B cell (primary cell): ENCODE measurements at regions not wholly inside any gene's neighbourhood (a gene's known extent, or its start where the extent isn't known, plus 50 kb on each side); places are given as distances from the start of the nearest gene placed in this dataset.

Source experiments
- ATAC-seq: fragments of 200-7000 bp; cut with Tn5 transposase; one replicate; pipeline ENCODE4 v1.10.0; 2021; ENCODE audit warnings: low read depth, mild to moderate bottlenecking, moderate number of reproducible peaks, moderate library complexity
- CTCF ChIA-PET: fragments of 350-600 bp; sonication (Branson Sonifier 250); formaldehyde crosslinking; loops from one replicate; lab custom pipeline; 2021; ENCODE audit warnings: antibody characterized with exemption, inconsistent platforms; lab: Charles Lee
- POLR2A ChIA-PET: fragments of 350-600 bp; sonication (Branson Sonifier 250); formaldehyde crosslinking; loops from one replicate; lab custom pipeline; 2021; ENCODE audit warnings: antibody characterized with exemption; lab: Charles Lee
- DNase-seq: peaks from one replicate; pipeline ENCODE4 v3.0.0; 2013
- H2AFZ ChIP-seq: 2 replicates; pipeline ENCODE4 v1.6.1; 2012; ENCODE audit warnings: mild to moderate bottlenecking, low read depth, low read length; ENCODE audit not compliant: insufficient read depth, poor library complexity, severe bottlenecking
- H3K27ac ChIP-seq, 2 donors: 1 replicate in 1 of 2; 2 replicates in 1 of 2; pipeline ENCODE4 v1.5.1; 2012 to 2013; ENCODE audit warnings: low read length in 2 of 2, mild to moderate bottlenecking in 2 of 2, moderate library complexity in 1 of 2
- H3K27me3 ChIP-seq, 4 experiments: fragments of 200-600 bp in 1 of 4; sonication (generic) in 1 of 4; replicated peaks in 1 of 4; 1 replicate in 2 of 4; 2 replicates in 2 of 4; pipeline versions ENCODE4 v1.6.1 to v1.7.0; 2013 to 2016; ENCODE audit warnings: low read length in 3 of 4, mild to moderate bottlenecking in 2 of 4, mixed read lengths in 1 of 4, moderate library complexity in 1 of 4; ENCODE audit not compliant: insufficient read depth in 4 of 4, control insufficient read depth in 3 of 4; ENCODE audit errors: control extremely low read depth in 1 of 4
- H3K36me3 ChIP-seq, 2 experiments: replicated peaks in 1 of 2; 1 replicate in 1 of 2; 2 replicates in 1 of 2; pipeline versions ENCODE4 v1.6.1 to v1.7.1; 2013; ENCODE audit warnings: low read length in 1 of 2; ENCODE audit not compliant: insufficient read depth in 2 of 2, control insufficient read depth in 1 of 2; ENCODE audit errors: control extremely low read depth in 1 of 2, extremely low read depth in 1 of 2
- H3K4me1 ChIP-seq, 2 donors: fragments of 200-600 bp in 1 of 2; sonication (generic) in 1 of 2; 1 replicate in 1 of 2; 2 replicates in 1 of 2; pipeline versions ENCODE4 v1.5.1 to v1.6.1; 2013 to 2017; ENCODE audit warnings: low read length in 2 of 2; ENCODE audit not compliant: control insufficient read depth in 2 of 2, insufficient read depth in 2 of 2
- H3K4me2 ChIP-seq: replicated peaks from 2 replicates; pipeline ENCODE3; 2012; ENCODE audit warnings: mild to moderate bottlenecking, low read depth, low read length; ENCODE audit not compliant: poor library complexity, severe bottlenecking
- H3K4me3 ChIP-seq, 5 experiments: fragments of 200-600 bp in 1 of 5; sonication (generic) in 1 of 5; 1 replicate in 3 of 5; 2 replicates in 2 of 5; pipeline versions ENCODE4 v1.5.1 to v1.7.0; 2011 to 2016; ENCODE audit warnings: low read length in 4 of 5, mild to moderate bottlenecking in 4 of 5, low read depth in 2 of 5, control low read depth in 1 of 5, moderate library complexity in 1 of 5; ENCODE audit not compliant: insufficient read depth in 1 of 5; ENCODE audit errors: control extremely low read depth in 1 of 5, extremely low read depth in 1 of 5
- H3K79me2 ChIP-seq: fragments of 200-600 bp; sonication (generic); one replicate; pipeline ENCODE4 v1.6.0; 2016; ENCODE audit warnings: low read length; ENCODE audit not compliant: control insufficient read depth, insufficient read depth
- H3K9ac ChIP-seq: fragments of 200-600 bp; sonication (generic); 2 replicates; pipeline ENCODE4 v1.6.1; 2017; ENCODE audit warnings: mild to moderate bottlenecking, low read length, moderate library complexity
- H3K9me3 ChIP-seq, 3 donors: one replicate each; pipeline versions ENCODE4 v1.6.1 to v1.7.1; 2013; ENCODE audit warnings: low read length in 2 of 3; ENCODE audit not compliant: control insufficient read depth in 2 of 3, insufficient read depth in 1 of 3; ENCODE audit errors: control extremely low read depth in 1 of 3
- H4K20me1 ChIP-seq: 2 replicates; pipeline ENCODE4 v1.6.0; 2012; ENCODE audit warnings: mild to moderate bottlenecking, low read length; ENCODE audit not compliant: insufficient read depth, control insufficient read depth, poor library complexity, severe bottlenecking
- H3K27ac Mint-ChIP-seq: one replicate; pipeline ENCODE4 v1.8.0; 2021; ENCODE audit warnings: mixed read lengths
- H3K27me3 Mint-ChIP-seq: one replicate; pipeline ENCODE4 v1.8.0; 2021; ENCODE audit warnings: mixed read lengths
- H3K4me1 Mint-ChIP-seq: one replicate; pipeline ENCODE4 v1.8.0; 2021; ENCODE audit warnings: mixed read lengths
- H3K4me3 Mint-ChIP-seq: one replicate; pipeline ENCODE4 v1.8.0; 2021; ENCODE audit warnings: mixed read lengths
- H3K9me3 Mint-ChIP-seq: one replicate; pipeline ENCODE4 v1.8.0; 2022; ENCODE audit warnings: mixed read lengths; ENCODE audit not compliant: insufficient read depth
- EZH2 ChIP-seq: IDR thresholded peaks from 2 replicates; pipeline ENCODE4 v1.6.1; 2012; ENCODE audit warnings: borderline replicate concordance, low read depth, mild to moderate bottlenecking, moderate library complexity, low read length; ENCODE audit not compliant: insufficient read depth, poor library complexity, severe bottlenecking
- WGBS: methylation state at CpG from one replicate; pipeline ENCODE4 v1.1.5; 2013; ENCODE audit warnings: missing lambda C conversion rate; ENCODE audit not compliant: insufficient coverage; 5-methylcytosine and 5-hydroxymethylcytosine counted together
- intact Hi-C: fragments of 100-400 bp; cut with micrococcal nuclease; formaldehyde crosslinking; loops from one replicate; pipeline ENCODE4 v1.10.0; 2022
- TF ChIP-seq, protein P1 (sequence below): fragments of 200-600 bp; IDR thresholded peaks from one replicate; pipeline ENCODE4 v1.8.0; 2022; ENCODE audit warnings: antibody characterized with exemption, mild to moderate bottlenecking

DNA sequence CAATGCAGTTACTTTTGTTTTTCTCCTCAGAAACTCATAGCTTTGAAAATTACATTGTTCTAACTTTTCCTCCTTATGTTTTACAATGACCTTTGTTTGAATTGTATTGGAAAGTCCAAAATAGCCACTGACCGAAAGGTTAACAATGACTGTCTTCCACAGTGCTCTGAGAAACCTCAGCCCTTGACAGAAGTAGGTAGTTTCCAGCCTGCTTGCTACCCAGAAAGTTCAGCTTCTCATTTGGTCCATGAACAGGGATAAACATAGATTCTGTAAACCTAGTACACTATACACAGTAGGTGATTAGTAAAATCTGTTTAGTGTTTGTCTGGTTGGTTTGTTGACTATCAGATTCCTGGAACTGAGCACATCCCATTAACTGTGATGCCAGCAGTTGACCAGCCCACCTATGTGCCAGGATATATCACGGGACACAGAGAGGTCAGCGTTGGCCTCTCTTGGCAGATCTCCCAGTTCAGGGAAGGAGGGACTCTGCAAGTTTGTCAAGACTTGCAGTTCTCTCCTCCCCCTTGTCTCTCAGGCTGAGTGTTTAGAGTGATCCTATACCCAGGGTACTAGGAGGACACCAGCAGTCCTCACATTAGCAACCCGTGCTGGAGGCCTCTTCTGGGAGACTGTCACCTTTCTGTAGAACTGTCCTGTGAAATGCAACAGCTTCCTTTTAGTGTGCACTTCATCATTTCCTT, 297.6 kb downstream of the ARHGAP12 start:
- TF ChIP-seq, protein P1, sequence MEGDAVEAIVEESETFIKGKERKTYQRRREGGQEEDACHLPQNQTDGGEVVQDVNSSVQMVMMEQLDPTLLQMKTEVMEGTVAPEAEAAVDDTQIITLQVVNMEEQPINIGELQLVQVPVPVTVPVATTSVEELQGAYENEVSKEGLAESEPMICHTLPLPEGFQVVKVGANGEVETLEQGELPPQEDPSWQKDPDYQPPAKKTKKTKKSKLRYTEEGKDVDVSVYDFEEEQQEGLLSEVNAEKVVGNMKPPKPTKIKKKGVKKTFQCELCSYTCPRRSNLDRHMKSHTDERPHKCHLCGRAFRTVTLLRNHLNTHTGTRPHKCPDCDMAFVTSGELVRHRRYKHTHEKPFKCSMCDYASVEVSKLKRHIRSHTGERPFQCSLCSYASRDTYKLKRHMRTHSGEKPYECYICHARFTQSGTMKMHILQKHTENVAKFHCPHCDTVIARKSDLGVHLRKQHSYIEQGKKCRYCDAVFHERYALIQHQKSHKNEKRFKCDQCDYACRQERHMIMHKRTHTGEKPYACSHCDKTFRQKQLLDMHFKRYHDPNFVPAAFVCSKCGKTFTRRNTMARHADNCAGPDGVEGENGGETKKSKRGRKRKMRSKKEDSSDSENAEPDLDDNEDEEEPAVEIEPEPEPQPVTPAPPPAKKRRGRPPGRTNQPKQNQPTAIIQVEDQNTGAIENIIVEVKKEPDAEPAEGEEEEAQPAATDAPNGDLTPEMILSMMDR, result no peak
- TF ChIP-seq EZH2, result no peak
- H3K9me3 Mint-ChIP-seq, result peaks cover 5% of the 10 kb centered on the region
- H3K4me2 ChIP-seq, result no peak overlapping the region
- peaks cover 2 to 8% (median 3%) of the 10 kb centered on the region in 3 donors for H3K9me3 ChIP-seq
- CTCF ChIA-PET, result no interaction called here
- no peaks in the 10 kb centered on the region for H3K36me3 ChIP-seq
- DNase-seq (no peak), ATAC-seq (no peak)
- H3K79me2 ChIP-seq, result no peaks in the 10 kb centered on the region
- no peak overlapping the region for H3K27ac Mint-ChIP-seq
- 100% methylated on average over 4 of the region's 4 CpGs for WGBS
- no peaks in the 10 kb centered on the region for H3K27me3 ChIP-seq
- no peaks in the 10 kb centered on the region for H3K4me1 Mint-ChIP-seq
- H3K27ac ChIP-seq, result no peak overlapping the region
- POLR2A ChIA-PET, result no interaction called here
- H3K4me1 ChIP-seq, result no peaks in the 10 kb centered on the region
- intact Hi-C loops, result no loop called here
- no peaks in the 10 kb centered on the region for H4K20me1 ChIP-seq
- peaks cover 10% of the 10 kb centered on the region for H3K27me3 Mint-ChIP-seq
- no peak overlapping the region for H3K4me3 ChIP-seq
- H3K9ac ChIP-seq, result no peak overlapping the region
- no peak overlapping the region for H3K4me3 Mint-ChIP-seq
- no peak overlapping the region for H2AFZ ChIP-seq

GRCh38 chr10:31625566-31625965, 303.1 kb downstream of the ARHGAP12 start:
- no peaks in the 10 kb centered on the region for H3K4me1 Mint-ChIP-seq
- H3K4me1 ChIP-seq, result no peaks in the 10 kb centered on the region
- no peaks in the 10 kb centered on the region for H3K79me2 ChIP-seq
- H3K4me3 ChIP-seq, result no peak overlapping the region
- peaks cover 9% of the 10 kb centered on the region for H3K9me3 Mint-ChIP-seq
- no peak overlapping the region for H3K4me3 Mint-ChIP-seq
- TF ChIP-seq EZH2, result no peak
- TF ChIP-seq, protein P1, result no peak
- H3K27me3 Mint-ChIP-seq, result peaks cover 8% of the 10 kb centered on the region
- DNase-seq (no peak), ATAC-seq (no peak)
- no peak overlapping the region for H2AFZ ChIP-seq
- H4K20me1 ChIP-seq, result no peaks in the 10 kb centered on the region
- no peaks in the 10 kb centered on the region for H3K27me3 ChIP-seq
- H3K36me3 ChIP-seq, result no peaks in the 10 kb centered on the region
- WGBS, result 60% methylated on average over 1 of the region's 4 CpGs
- intact Hi-C loops, result no loop called here
- ChIA-PET POLR2A (no interaction called here), CTCF (no interaction called here)
- H3K27ac Mint-ChIP-seq, result no peak overlapping the region
- H3K9ac ChIP-seq, result no peak overlapping the region
- peaks cover 3 to 11% (median 4%) of the 10 kb centered on the region in 3 donors for H3K9me3 ChIP-seq
- no peak overlapping the region for H3K4me2 ChIP-seq
- H3K27ac ChIP-seq, result no peak overlapping the region
